H1 (cell line): ENCODE measurements at regions not wholly inside any gene's neighbourhood (a gene's known extent, or its start where the extent isn't known, plus 50 kb on each side); places are given as distances from the start of the nearest gene placed in this dataset.
A peak's percentile ranks its signal among the peaks of the same experiment; 100 is the strongest.

ENCODE experiments used
- CTCF ChIA-PET: fragments of 300-600 bp; sonication (Branson Sonifier 250); formaldehyde crosslinking; loops from one replicate; lab custom pipeline; 2021; ENCODE audit not compliant: partially characterized antibody; lab: Charles Lee
- POLR2A ChIA-PET: fragments of 300-600 bp; sonication (Branson Sonifier 250); formaldehyde crosslinking; loops from one replicate; lab custom pipeline; 2021; ENCODE audit warnings: inconsistent platforms; ENCODE audit not compliant: partially characterized antibody; lab: Charles Lee
- DNase-seq, 2 experiments: peaks; one replicate each; pipeline versions ENCODE4 v3.0.0 to v3.0.0-alpha.2; 2010 to 2022; ENCODE audit warnings: low spot score in 2 of 2, low read depth in 1 of 2, mixed read lengths in 1 of 2
- FAIRE-seq: peaks from 2 replicates; lab custom pipeline; 2011; peaks lifted over from hg19 to GRCh38; lab: Jason Lieb, UNC
- H2AFZ ChIP-seq: 2 replicates; pipeline ENCODE4 v1.8.1; 2012; ENCODE audit warnings: low read length, inconsistent platforms
- H2AK5ac ChIP-seq: 2 replicates; pipeline ENCODE4 v1.6.1; 2013; ENCODE audit warnings: low read depth, low read length
- H2BK120ac ChIP-seq: replicated peaks from 2 replicates; pipeline ENCODE3; 2013; ENCODE audit warnings: low read depth, low read length, inconsistent platforms
- H2BK12ac ChIP-seq: 2 replicates; pipeline ENCODE4 v1.6.1; 2013; ENCODE audit warnings: low read depth, low read length
- H2BK15ac ChIP-seq: 2 replicates; pipeline ENCODE4 v1.6.1; 2013; ENCODE audit warnings: low read length
- H2BK20ac ChIP-seq: 2 replicates; pipeline ENCODE4 v1.6.1; 2013; ENCODE audit warnings: low read length
- H2BK5ac ChIP-seq: 2 replicates; pipeline ENCODE4 v1.6.1; 2013; ENCODE audit warnings: low read depth, low read length
- H3K14ac ChIP-seq: 2 replicates; pipeline ENCODE4 v1.6.1; 2013; ENCODE audit warnings: inconsistent platforms; ENCODE audit not compliant: insufficient read length
- H3K18ac ChIP-seq: 2 replicates; pipeline ENCODE4 v1.6.1; 2013; ENCODE audit warnings: low read length; ENCODE audit errors: extremely low read depth
- H3K23ac ChIP-seq: 2 replicates; pipeline ENCODE4 v1.6.1; 2013; ENCODE audit warnings: inconsistent platforms; ENCODE audit not compliant: insufficient read length
- H3K23me2 ChIP-seq: 2 replicates; pipeline ENCODE4 v1.6.1; 2013; ENCODE audit warnings: low read depth, low read length
- H3K27ac ChIP-seq: 2 replicates; pipeline ENCODE4 v1.6.1; 2011; ENCODE audit warnings: low read depth, low read length, inconsistent platforms
- H3K27me3 ChIP-seq, 4 experiments: replicated peaks in 1 of 4; 1 replicate in 1 of 4; 2 replicates in 3 of 4; pipeline versions ENCODE4 v1.6.1 to v1.8.1; 2011 to 2013; ENCODE audit warnings: low read length in 3 of 4, mild to moderate bottlenecking in 3 of 4, inconsistent platforms in 2 of 4, mixed read lengths in 2 of 4, moderate library complexity in 1 of 4; ENCODE audit not compliant: control insufficient read depth in 3 of 4, insufficient read depth in 3 of 4; ENCODE audit errors: extremely low read depth in 1 of 4
- H3K36me3 ChIP-seq, 4 experiments: 2 replicates each; pipeline versions ENCODE4 v1.6.1 to v1.8.1; 2011 to 2013; ENCODE audit warnings: mild to moderate bottlenecking in 4 of 4, low read length in 3 of 4, moderate library complexity in 2 of 4, control low read depth in 1 of 4, inconsistent platforms in 1 of 4; ENCODE audit not compliant: insufficient read depth in 4 of 4, control insufficient read depth in 2 of 4
- H3K4ac ChIP-seq: replicated peaks from 2 replicates; pipeline ENCODE3; 2013; ENCODE audit warnings: low read length, low read depth, mixed read lengths, inconsistent platforms; ENCODE audit not compliant: insufficient read length
- H3K4me1 ChIP-seq, 4 experiments: replicated peaks in 1 of 4; 1 replicate in 1 of 4; 2 replicates in 3 of 4; pipeline versions ENCODE4 v1.6.1 to v1.8.1; 2011 to 2013; ENCODE audit warnings: low read length in 3 of 4, inconsistent platforms in 2 of 4, mixed read lengths in 1 of 4; ENCODE audit not compliant: insufficient read depth in 4 of 4, control insufficient read depth in 3 of 4
- H3K4me2 ChIP-seq, 2 experiments: 2 replicates each; pipeline versions ENCODE4 v1.6.1 to v1.8.1; 2011 to 2013; ENCODE audit warnings: low read depth in 2 of 2, low read length in 2 of 2, control low read depth in 1 of 2, inconsistent platforms in 1 of 2, mild to moderate bottlenecking in 1 of 2; ENCODE audit not compliant: insufficient read depth in 1 of 2
- H3K4me3 ChIP-seq, 4 experiments: fragments of 200-600, 300-600 bp in 1 of 4; sonication (generic), shearing (Covaris generic), sonication (Bioruptor Twin) in 1 of 4; 2 replicates each; pipeline versions ENCODE4 v1.5.1 to v1.8.1; 2011 to 2016; ENCODE audit warnings: low read length in 4 of 4, low read depth in 3 of 4, control low read depth in 2 of 4, inconsistent platforms in 2 of 4, mild to moderate bottlenecking in 2 of 4, mixed read lengths in 1 of 4, moderate library complexity in 1 of 4; ENCODE audit not compliant: insufficient read depth in 2 of 4; ENCODE audit errors: extremely low read depth in 1 of 4
- H3K56ac ChIP-seq: replicated peaks from 2 replicates; pipeline ENCODE3; 2013; ENCODE audit warnings: low read depth, mild to moderate bottlenecking, mixed read lengths, low read length, inconsistent platforms; ENCODE audit not compliant: insufficient read length
- H3K79me1 ChIP-seq: 2 replicates; pipeline ENCODE4 v1.6.1; 2013; ENCODE audit warnings: low read depth, low read length, control low read depth
- H3K79me2 ChIP-seq, 2 experiments: 2 replicates each; pipeline versions ENCODE4 v1.6.1 to v1.8.1; 2012 to 2013; ENCODE audit warnings: low read length in 2 of 2, mild to moderate bottlenecking in 2 of 2, inconsistent platforms in 1 of 2; ENCODE audit not compliant: insufficient read depth in 2 of 2, control insufficient read depth in 1 of 2
- H3K9ac ChIP-seq, 4 experiments: replicated peaks in 1 of 4; 1 replicate in 1 of 4; 2 replicates in 3 of 4; pipeline versions ENCODE4 v1.6.1 to v1.8.1; 2011 to 2013; ENCODE audit warnings: low read depth in 3 of 4, low read length in 3 of 4, control low read depth in 2 of 4, mild to moderate bottlenecking in 2 of 4, moderate library complexity in 2 of 4, inconsistent platforms in 1 of 4; ENCODE audit errors: extremely low read depth in 1 of 4
- H3K9me3 ChIP-seq, 2 experiments: 2 replicates each; pipeline versions ENCODE4 v1.6.1 to v1.8.1; 2012 to 2013; ENCODE audit warnings: mild to moderate bottlenecking in 2 of 2, moderate library complexity in 2 of 2, control low read depth in 1 of 2, inconsistent platforms in 1 of 2, low read depth in 1 of 2, low read length in 1 of 2, mixed read lengths in 1 of 2; ENCODE audit not compliant: insufficient read depth in 2 of 2
- H4K20me1 ChIP-seq, 2 experiments: replicated peaks in 1 of 2; 2 replicates each; pipeline versions ENCODE3 to v1.8.1; 2011 to 2013; ENCODE audit warnings: inconsistent platforms in 2 of 2, low read length in 2 of 2, mild to moderate bottlenecking in 1 of 2; ENCODE audit not compliant: insufficient read depth in 2 of 2, control insufficient read depth in 1 of 2
- H4K5ac ChIP-seq: 2 replicates; pipeline ENCODE4 v1.6.1; 2013; ENCODE audit warnings: low read length, low read depth, mixed read lengths, inconsistent platforms; ENCODE audit not compliant: insufficient read length
- H4K8ac ChIP-seq: 2 replicates; pipeline ENCODE4 v1.8.0; 2013; ENCODE audit warnings: mild to moderate bottlenecking, moderate library complexity, low read length, inconsistent platforms; ENCODE audit not compliant: insufficient read depth; ENCODE audit errors: extremely low read depth
- H4K91ac ChIP-seq: replicated peaks from 2 replicates; pipeline ENCODE3; 2013; ENCODE audit warnings: low read length, mixed read lengths, inconsistent platforms; ENCODE audit not compliant: insufficient read length
- ATF3 ChIP-seq: IDR thresholded peaks from 2 replicates; pipeline ENCODE4 v1.6.1; 2011; ENCODE audit warnings: low read depth, mild to moderate bottlenecking, low read length; ENCODE audit not compliant: insufficient read depth
- EGR1 ChIP-seq: IDR thresholded peaks from 2 replicates; pipeline ENCODE4 v1.6.1; 2011; ENCODE audit warnings: low read depth, low read length, borderline replicate concordance
- EZH2 ChIP-seq: fragments of 200-600 bp; sonication (generic); IDR thresholded peaks from 2 replicates; pipeline ENCODE4 v1.7.1; 2012; ENCODE audit warnings: low read depth, mild to moderate bottlenecking, moderate library complexity, low read length, inconsistent platforms; ENCODE audit not compliant: severe bottlenecking
- GTF2F1 ChIP-seq: IDR thresholded peaks from 2 replicates; pipeline ENCODE4 v1.6.1; 2012; ENCODE audit warnings: low read depth, low read length, improper control_type of control experiment, borderline replicate concordance
- JUN ChIP-seq: IDR thresholded peaks from 2 replicates; pipeline ENCODE4 v1.6.1; 2011; ENCODE audit warnings: low read depth, mild to moderate bottlenecking, improper control_type of control experiment, low read length
- POLR2A ChIP-seq, 2 experiments: IDR thresholded peaks; 1 replicate in 1 of 2; 2 replicates in 1 of 2; pipeline ENCODE4 v1.6.1; 2011; ENCODE audit warnings: low read depth in 2 of 2, low read length in 2 of 2, mild to moderate bottlenecking in 2 of 2; ENCODE audit errors: control extremely low read depth in 1 of 2
- POLR2AphosphoS5 ChIP-seq: IDR thresholded peaks from 2 replicates; pipeline ENCODE4 v1.6.1; 2011; ENCODE audit warnings: low read depth, low read length
- SP2 ChIP-seq: IDR thresholded peaks from 2 replicates; pipeline ENCODE4 v1.6.1; 2012; ENCODE audit warnings: mild to moderate bottlenecking, low read length, inconsistent platforms
- SUZ12 ChIP-seq: fragments of 200-600 bp; sonication (generic); IDR thresholded peaks from 2 replicates; pipeline ENCODE4 v1.6.1; 2012; ENCODE audit warnings: mild to moderate bottlenecking, inconsistent platforms, low read length, moderate library complexity, mixed read lengths
- TBP ChIP-seq: IDR thresholded peaks from 2 replicates; pipeline ENCODE4 v1.6.1; 2011; ENCODE audit warnings: low read depth, low read length, improper control_type of control experiment
- YY1 ChIP-seq: IDR thresholded peaks from 2 replicates; pipeline ENCODE4 v1.6.1; 2011; ENCODE audit warnings: low read depth, mild to moderate bottlenecking, low read length
- WGBS, 2 experiments: shearing (Covaris generic) in 1 of 2; methylation state at CpG; one replicate each; pipeline versions ENCODE4 v1.1.6 to v1.1.7; 2013 to 2015; ENCODE audit warnings: low lambda C conversion rate in 2 of 2, mixed read lengths in 2 of 2, inconsistent platforms in 1 of 2, low coverage in 1 of 2, missing lambda C conversion rate in 1 of 2; ENCODE audit not compliant: insufficient replicate concordance in 2 of 2, insufficient coverage in 1 of 2, insufficient read length in 1 of 2; ENCODE audit errors: extremely low coverage in 1 of 2, missing lambda C conversion rate in 1 of 2; 5-methylcytosine and 5-hydroxymethylcytosine counted together

- Histone ChIP-seq H3K56ac (no peak overlapping the region), H3K14ac (no peak overlapping the region), H3K27ac (no peak overlapping the region), H4K20me1 (no peaks in the 10 kb centered on the region), H3K27me3 (no peaks in the 10 kb centered on the region), H3K79me1 (no peaks in the 10 kb centered on the region), H2BK20ac (no peak overlapping the region), H3K4me2 (peak overlapping the region; percentile 11 to 41; a peak in 1 of 4 replicates), H3K23ac (no peak overlapping the region), H3K36me3 (no peaks in the 10 kb centered on the region), H3K4me3 (no peak overlapping the region; a peak in 1 of 8 replicates), H2AK5ac (no peak overlapping the region), H3K18ac (no peak overlapping the region), H3K23me2 (no peaks in the 10 kb centered on the region), H2BK5ac (no peak overlapping the region), H3K79me2 (no peaks in the 10 kb centered on the region), H3K9me3 (no peaks in the 10 kb centered on the region), H3K4me1 (no peaks in the 10 kb centered on the region; a peak in 1 of 7 replicates), H3K4ac (no peak overlapping the region), H3K9ac (no peak overlapping the region), H2BK15ac (no peak overlapping the region), H4K8ac (no peak overlapping the region), H4K5ac (no peak overlapping the region), H4K91ac (no peak overlapping the region), H2BK120ac (no peak overlapping the region), H2AFZ (peak overlapping the region; percentile 27; the same call in 1 of the 2 replicates), H2BK12ac (no peak overlapping the region)
- no peak for TF ChIP-seq TBP
- no peak for TF ChIP-seq SUZ12
- TF ChIP-seq GTF2F1, result no peak
- TF ChIP-seq SP2, result no peak
- TF ChIP-seq POLR2AphosphoS5, result no peak
- TF ChIP-seq JUN, result no peak
- TF ChIP-seq EZH2, result no peak
- TF ChIP-seq YY1, result no peak
- TF ChIP-seq POLR2A (IDR thresholded peaks at IDR 0.05; ENCODE audit: control extremely low read depth in 1 of 2, low read depth in 2 of 2, low read length in 2 of 2), result no peak
- TF ChIP-seq EGR1, result no peak
- no peak for TF ChIP-seq ATF3
- FAIRE-seq (peak; percentile 32), DNase-seq (no peak)
- ChIA-PET CTCF (interaction anchor here (0.7 kb wide), 1 partner anchor 63 kb away, joined by 3 read pairs; no protein-coding TSS in a partner anchor), POLR2A (no interaction called here)
- WGBS, 2 experiments, result 55% methylated on average over 5 of the region's 5 CpGs; no CpG with 5 or more reads in 1 of the 2 experiments
Measured at GRCh38 chr2:107717661-107718060, 109.0 kb upstream of the RGPD4 start.
